OCI-LY3 (cell line): ENCODE measurements at regions not wholly inside any gene's neighbourhood (a gene's known extent, or its start where the extent isn't known, plus 50 kb on each side); places are given as distances from the start of the nearest gene placed in this dataset.

Experiments used
- H2AFZ ChIP-seq: fragments of 200-600, 300-600 bp; shearing (Covaris generic); 2 replicates; pipeline ENCODE4 v1.6.0; 2014; ENCODE audit warnings: antibody characterized with exemption, low read depth, low read length
- H3K27ac ChIP-seq: fragments of 200-600, 300-600 bp; sonication (generic); 2 replicates; pipeline ENCODE4 v1.5.1; 2014; ENCODE audit warnings: mild to moderate bottlenecking, low read length, moderate library complexity, mixed read lengths
- H3K27me3 ChIP-seq: fragments of 200-600, 300-600 bp; sonication (generic); 2 replicates; pipeline ENCODE4 v1.6.1; 2014; ENCODE audit warnings: low read depth, low read length, mixed read lengths
- H3K36me3 ChIP-seq: fragments of 200-600, 300-600 bp; sonication (generic); replicated peaks from 2 replicates; pipeline ENCODE3; 2014; ENCODE audit warnings: low read depth, low read length, mixed read lengths
- H3K4me1 ChIP-seq: fragments of 300-600, 200-600 bp; sonication (generic); 2 replicates; pipeline ENCODE4 v1.6.1; 2014; ENCODE audit warnings: low read length, mixed read lengths
- H3K4me2 ChIP-seq: fragments of 200-600, 300-600 bp; sonication (generic); 2 replicates; pipeline ENCODE4 v1.6.1; 2014; ENCODE audit warnings: low read length, mixed read lengths
- H3K4me3 ChIP-seq: fragments of 300-600, 200-600 bp; sonication (generic); 2 replicates; pipeline ENCODE4 v1.5.1; 2014; ENCODE audit warnings: antibody characterized with exemption, mild to moderate bottlenecking, low read length, moderate library complexity
- H3K79me2 ChIP-seq: fragments of 300-600, 200-600 bp; shearing (Covaris generic); 2 replicates; pipeline ENCODE4 v1.6.1; 2014; ENCODE audit warnings: mild to moderate bottlenecking, low read length, mixed read lengths
- H3K9ac ChIP-seq: fragments of 300-600, 200-600 bp; shearing (Covaris generic); 2 replicates; pipeline ENCODE4 v1.6.0; 2014; ENCODE audit warnings: mild to moderate bottlenecking, low read length, moderate library complexity
- H3K9me3 ChIP-seq: fragments of 200-600, 300-600 bp; shearing (Covaris generic); 2 replicates; pipeline ENCODE4 v1.6.1; 2014; ENCODE audit warnings: low read length, mixed read lengths; ENCODE audit not compliant: insufficient read depth
- H4K20me1 ChIP-seq: fragments of 200-600, 300-600 bp; sonication (generic); 2 replicates; pipeline ENCODE4 v1.6.1; 2016; ENCODE audit warnings: low read length, mixed read lengths; ENCODE audit not compliant: insufficient read depth
- CTCF ChIP-seq: fragments of 200-600, 300-600 bp; sonication (generic); IDR thresholded peaks from 2 replicates; pipeline ENCODE4 v1.5.1; 2014; ENCODE audit warnings: antibody characterized with exemption, low read length, low read depth
- EZH2phosphoT487 ChIP-seq: fragments of 200-600 bp; shearing (Covaris generic); IDR thresholded peaks from 2 replicates; pipeline ENCODE4 v1.6.1; 2018; ENCODE audit warnings: antibody characterized with exemption, mixed run types, low read depth

GRCh38 chr1:30385246-30385995 is 338.0 kb downstream of the MATN1 start:
- H3K79me2 ChIP-seq = no peaks in the 10 kb centered on the region
- H4K20me1 ChIP-seq = no peaks in the 10 kb centered on the region
- no peaks in the 10 kb centered on the region for H3K9me3 ChIP-seq
- no peak for TF ChIP-seq CTCF
- no peak for TF ChIP-seq EZH2phosphoT487
- no peak overlapping the region for H3K27ac ChIP-seq
- no peak overlapping the region for H3K4me2 ChIP-seq
- peaks cover 25% of the 10 kb centered on the region for H3K4me1 ChIP-seq
- no peak overlapping the region for H3K4me3 ChIP-seq
- no peak overlapping the region for H2AFZ ChIP-seq
- H3K27me3 ChIP-seq = no peaks in the 10 kb centered on the region
- no peak overlapping the region for H3K9ac ChIP-seq
- no peaks in the 10 kb centered on the region for H3K36me3 ChIP-seq

GRCh38 chr1:30384286-30385245 is 338.8 kb downstream of the MATN1 start:
- no peaks in the 10 kb centered on the region for H3K79me2 ChIP-seq
- no peaks in the 10 kb centered on the region for H3K9me3 ChIP-seq
- no peak for TF ChIP-seq EZH2phosphoT487
- no peak for TF ChIP-seq CTCF
- no peaks in the 10 kb centered on the region for H4K20me1 ChIP-seq
- no peak overlapping the region for H3K4me2 ChIP-seq
- H2AFZ ChIP-seq = no peak overlapping the region
- no peaks in the 10 kb centered on the region for H3K36me3 ChIP-seq
- no peaks in the 10 kb centered on the region for H3K27me3 ChIP-seq
- no peak overlapping the region for H3K27ac ChIP-seq
- H3K4me3 ChIP-seq = no peak overlapping the region
- peaks cover 28% of the 10 kb centered on the region for H3K4me1 ChIP-seq
- no peak overlapping the region for H3K9ac ChIP-seq

- peaks cover 20% of the 10 kb centered on the region for H3K4me1 ChIP-seq
- no peak overlapping the region for H3K4me3 ChIP-seq
- no peaks in the 10 kb centered on the region for H4K20me1 ChIP-seq
- TF ChIP-seq EZH2phosphoT487 = no peak
- TF ChIP-seq CTCF = no peak
- H2AFZ ChIP-seq = no peak overlapping the region
- H3K9ac ChIP-seq = no peak overlapping the region
- no peak overlapping the region for H3K27ac ChIP-seq
- H3K79me2 ChIP-seq = no peaks in the 10 kb centered on the region
- H3K9me3 ChIP-seq = no peaks in the 10 kb centered on the region
- H3K36me3 ChIP-seq = no peaks in the 10 kb centered on the region
- no peaks in the 10 kb centered on the region for H3K27me3 ChIP-seq
- H3K4me2 ChIP-seq = no peak overlapping the region
These were observed 340.1 kb downstream of the MATN1 start for GRCh38 chr1:30383221-30383711.

- H3K27me3 ChIP-seq = no peaks in the 10 kb centered on the region
- H3K36me3 ChIP-seq = no peaks in the 10 kb centered on the region
- H3K4me3 ChIP-seq = no peak overlapping the region
- no peaks in the 10 kb centered on the region for H3K9me3 ChIP-seq
- H3K79me2 ChIP-seq = no peaks in the 10 kb centered on the region
- no peaks in the 10 kb centered on the region for H4K20me1 ChIP-seq
- TF ChIP-seq EZH2phosphoT487 = no peak
- TF ChIP-seq CTCF = no peak
- no peak overlapping the region for H3K4me2 ChIP-seq
- no peak overlapping the region for H3K27ac ChIP-seq
- H3K9ac ChIP-seq = no peak overlapping the region
- peaks cover 13% of the 10 kb centered on the region for H3K4me1 ChIP-seq
- no peak overlapping the region for H2AFZ ChIP-seq
These were observed 340.9 kb downstream of the MATN1 start for GRCh38 chr1:30382496-30382895.
